Osteocyte (in vitro differentiated cells): ENCODE measurements at regions not wholly inside any gene's neighbourhood (a gene's known extent, or its start where the extent isn't known, plus 50 kb on each side); places are given as distances from the start of the nearest gene placed in this dataset.
A peak's percentile ranks its signal among the peaks of the same experiment; 100 is the strongest.

Experiments
- DNase-seq: peaks from one replicate; pipeline ENCODE4 v3.0.0; 2021; ENCODE audit warnings: mixed read lengths; ENCODE audit not compliant: unreplicated experiment; ENCODE audit errors: extremely low spot score
- H3K27ac Mint-ChIP-seq: one replicate; pipeline ENCODE4 v1.8.0; 2021; ENCODE audit warnings: mild to moderate bottlenecking, mixed read lengths; ENCODE audit not compliant: unreplicated experiment
- H3K27me3 Mint-ChIP-seq: one replicate; pipeline ENCODE4 v1.8.0; 2021; ENCODE audit warnings: mixed read lengths; ENCODE audit not compliant: unreplicated experiment
- H3K36me3 Mint-ChIP-seq: one replicate; pipeline ENCODE4 v1.8.0; 2021; ENCODE audit warnings: mixed read lengths; ENCODE audit not compliant: unreplicated experiment
- H3K4me1 Mint-ChIP-seq: one replicate; pipeline ENCODE4 v1.8.0; 2021; ENCODE audit warnings: mixed read lengths; ENCODE audit not compliant: unreplicated experiment
- H3K4me3 Mint-ChIP-seq: one replicate; pipeline ENCODE4 v1.8.0; 2021; ENCODE audit warnings: mild to moderate bottlenecking, moderate library complexity, mixed read lengths; ENCODE audit not compliant: unreplicated experiment
- H3K9me3 Mint-ChIP-seq: one replicate; pipeline ENCODE4 v1.8.0; 2021; ENCODE audit warnings: mixed read lengths; ENCODE audit not compliant: unreplicated experiment
- CTCF ChIP-seq: fragments of 200-600 bp; sonication (generic); IDR thresholded peaks from 2 replicates; pipeline ENCODE4 v1.5.0; 2021; ENCODE audit warnings: antibody characterized with exemption, mild to moderate bottlenecking, moderate library complexity

- no peak for TF ChIP-seq CTCF
- H3K27me3 Mint-ChIP-seq, result no peaks in the 10 kb centered on the region
- H3K36me3 Mint-ChIP-seq, result no peaks in the 10 kb centered on the region
- peaks cover 25% of the 10 kb centered on the region for H3K4me1 Mint-ChIP-seq
- no peak overlapping the region for H3K27ac Mint-ChIP-seq
- DNase-seq, result no peak
- no peak overlapping the region for H3K4me3 Mint-ChIP-seq
- no peaks in the 10 kb centered on the region for H3K9me3 Mint-ChIP-seq
Observed at GRCh38 chr6:22064558-22064957, 232.3 kb downstream of the PRL start.

- Mint-ChIP-seq H3K27me3 (no peaks in the 10 kb centered on the region), H3K27ac (peak overlapping the region; percentile 79), H3K4me3 (no peak overlapping the region), H3K36me3 (no peaks in the 10 kb centered on the region), H3K4me1 (peaks cover 46% of the 10 kb centered on the region), H3K9me3 (no peaks in the 10 kb centered on the region)
- no peak for TF ChIP-seq CTCF
- no peak for DNase-seq
Observed at GRCh38 chr6:22067122-22067521, 229.7 kb downstream of the PRL start.

- Mint-ChIP-seq H3K9me3 (no peaks in the 10 kb centered on the region), H3K27me3 (no peaks in the 10 kb centered on the region), H3K4me1 (peaks cover 52% of the 10 kb centered on the region), H3K36me3 (no peaks in the 10 kb centered on the region), H3K4me3 (no peak overlapping the region), H3K27ac (peak overlapping the region; percentile 79)
- TF ChIP-seq CTCF, result no peak
- no peak for DNase-seq
Observed at GRCh38 chr6:22067671-22068070, 229.2 kb downstream of the PRL start.

GRCh38 chr6:22068561-22069305, 228.1 kb downstream of the PRL start:
- Mint-ChIP-seq H3K9me3 (no peaks in the 10 kb centered on the region), H3K27ac (no peak overlapping the region), H3K36me3 (no peaks in the 10 kb centered on the region), H3K4me3 (no peak overlapping the region), H3K27me3 (no peaks in the 10 kb centered on the region), H3K4me1 (peaks cover 60% of the 10 kb centered on the region)
- TF ChIP-seq CTCF, result no peak
- no peak for DNase-seq

DNA sequence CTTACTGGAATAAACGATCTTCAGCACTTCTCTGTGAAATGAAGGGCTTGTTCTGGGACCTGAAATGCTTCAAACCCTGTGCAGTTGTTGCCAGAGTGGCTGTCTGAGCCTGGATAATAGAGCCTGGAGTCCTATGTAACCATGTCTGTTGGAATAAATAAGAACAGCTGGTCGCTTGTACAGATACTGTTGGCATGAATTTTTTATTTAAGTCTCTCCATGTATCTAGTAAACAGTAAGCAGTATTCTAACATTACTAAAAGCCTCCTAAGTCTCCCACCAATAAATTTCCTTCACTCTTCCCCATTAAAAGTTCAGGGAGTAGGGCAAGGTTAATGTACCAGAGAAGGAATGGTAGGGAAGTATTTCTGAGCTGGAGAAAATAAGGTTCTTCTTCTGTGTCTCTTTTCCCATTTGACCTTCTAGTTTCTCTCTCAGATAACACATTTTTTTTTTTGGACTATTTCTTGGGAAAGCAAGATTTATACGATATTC, 227.5 kb downstream of the PRL start:
- Mint-ChIP-seq H3K36me3 (no peaks in the 10 kb centered on the region), H3K9me3 (no peaks in the 10 kb centered on the region), H3K27ac (no peak overlapping the region), H3K4me1 (peaks cover 60% of the 10 kb centered on the region), H3K27me3 (no peaks in the 10 kb centered on the region), H3K4me3 (no peak overlapping the region)
- TF ChIP-seq CTCF, result no peak
- no peak for DNase-seq
